MM.1S (cell line): ENCODE measurements at regions not wholly inside any gene's neighbourhood (a gene's known extent, or its start where the extent isn't known, plus 50 kb on each side); places are given as distances from the start of the nearest gene placed in this dataset.
"Not testable (repeated sequence)": the region's sequence is repeated elsewhere in the genome, so short reads cannot be mapped to it uniquely, and the experiment has no call there.

Source experiments
- DNase-seq: peaks from one replicate; pipeline ENCODE4 v3.0.0-alpha.2; 2015
- H2AFZ ChIP-seq: fragments of 300-600 bp; sonication (generic); 2 replicates; pipeline ENCODE4 v1.6.0; 2016; ENCODE audit warnings: antibody characterized with exemption, low read length
- H3F3A ChIP-seq: fragments of 300-600 bp; sonication (generic); 2 replicates; pipeline ENCODE4 v1.6.1; 2016; ENCODE audit warnings: mild to moderate bottlenecking, antibody characterized with exemption, low read length, moderate library complexity, mixed read lengths; ENCODE audit not compliant: insufficient read depth
- H3K27ac ChIP-seq: fragments of 300-600 bp; sonication (generic); 2 replicates; pipeline ENCODE4 v1.5.1; 2016; ENCODE audit warnings: mild to moderate bottlenecking, low read length
- H3K27me3 ChIP-seq: fragments of 300-600 bp; sonication (generic); replicated peaks from 2 replicates; pipeline ENCODE4 v1.6.0; 2016; ENCODE audit warnings: low read length; ENCODE audit not compliant: insufficient read depth
- H3K36me3 ChIP-seq: fragments of 300-600 bp; sonication (generic); replicated peaks from 2 replicates; pipeline ENCODE4 v1.6.1; 2016; ENCODE audit warnings: mild to moderate bottlenecking, low read length, mixed read lengths; ENCODE audit not compliant: insufficient read depth
- H3K4me1 ChIP-seq: fragments of 300-600 bp; sonication (generic); 2 replicates; pipeline ENCODE4 v1.6.1; 2016; ENCODE audit warnings: low read length, mixed read lengths
- H3K4me2 ChIP-seq: fragments of 300-600 bp; sonication (generic); 2 replicates; pipeline ENCODE4 v1.6.0; 2016; ENCODE audit warnings: low read depth, low read length
- H3K4me3 ChIP-seq: fragments of 300-600 bp; sonication (generic); 2 replicates; pipeline ENCODE4 v1.5.1; 2016; ENCODE audit warnings: low read length, mixed read lengths
- H3K79me2 ChIP-seq: fragments of 300-600 bp; sonication (generic); 2 replicates; pipeline ENCODE4 v1.6.1; 2016; ENCODE audit warnings: mixed run types, low read length, mixed read lengths
- H3K9ac ChIP-seq: fragments of 300-600 bp; sonication (generic); 2 replicates; pipeline ENCODE4 v1.6.1; 2016; ENCODE audit warnings: low read length, mixed read lengths
- H3K9me2 ChIP-seq: fragments of 300-600 bp; sonication (generic); replicated peaks from 2 replicates; pipeline ENCODE4 v1.6.1; 2016; ENCODE audit warnings: mild to moderate bottlenecking, low read length, mixed read lengths; ENCODE audit not compliant: insufficient read depth
- H3K9me3 ChIP-seq: fragments of 300-600 bp; sonication (generic); replicated peaks from 2 replicates; pipeline ENCODE4 v1.6.1; 2016; ENCODE audit warnings: mild to moderate bottlenecking, low read length, mixed read lengths; ENCODE audit not compliant: insufficient read depth
- H4K20me1 ChIP-seq: fragments of 300-600 bp; sonication (generic); 2 replicates; pipeline ENCODE4 v1.6.1; 2016; ENCODE audit warnings: mild to moderate bottlenecking, low read length, moderate library complexity, mixed read lengths; ENCODE audit not compliant: insufficient read depth
- CTCF ChIP-seq: fragments of 300-600 bp; sonication (generic); IDR thresholded peaks from 2 replicates; pipeline ENCODE4 v1.5.1; 2016; ENCODE audit warnings: antibody characterized with exemption, low read length, mixed read lengths
- EZH2 ChIP-seq: fragments of 300-600 bp; sonication (generic); optimal IDR thresholded peaks from 2 replicates; pipeline ENCODE3; 2017; ENCODE audit warnings: low read depth, mild to moderate bottlenecking, antibody characterized with exemption, low read length, mixed read lengths
- EZH2phosphoT487 ChIP-seq: fragments of 300-600 bp; sonication (generic); IDR thresholded peaks from 2 replicates; pipeline ENCODE4 v1.6.1; 2018; ENCODE audit warnings: antibody characterized with exemption, low read length

DNA sequence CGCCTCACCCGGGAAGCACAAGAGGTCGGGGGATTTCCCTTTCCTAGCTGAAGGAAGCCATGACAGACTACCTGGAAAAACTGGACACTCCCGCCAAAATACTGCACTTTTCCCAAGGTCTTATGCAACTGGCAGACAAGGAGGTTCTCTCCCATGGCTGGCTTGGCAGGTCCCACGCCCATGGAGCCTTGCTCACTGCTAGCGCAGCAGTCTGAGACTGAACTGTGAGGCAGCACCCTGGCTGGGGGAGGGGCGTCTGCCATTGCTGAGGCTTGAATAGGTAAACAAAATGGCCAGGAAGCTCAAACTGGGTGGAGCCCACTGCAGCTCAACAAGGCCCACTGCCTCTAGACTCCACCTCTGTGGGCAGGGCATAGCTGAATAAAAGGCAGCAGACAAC is 92.1 kb downstream of the C4BPA start:
- H3K9me2 ChIP-seq, H3K9me3 ChIP-seq, DNase-seq, H3K4me1 ChIP-seq, H3F3A ChIP-seq, H4K20me1 ChIP-seq, H3K9ac ChIP-seq, H3K27me3 ChIP-seq, H3K4me2 ChIP-seq, H3K27ac ChIP-seq, H3K36me3 ChIP-seq, H3K79me2 ChIP-seq, H3K4me3 ChIP-seq, H2AFZ ChIP-seq: not testable (repeated sequence)

- H3K4me2 ChIP-seq, H4K20me1 ChIP-seq, H3K27ac ChIP-seq, H3K9me3 ChIP-seq, H3K9me2 ChIP-seq, H3K27me3 ChIP-seq, H3K36me3 ChIP-seq, H3K79me2 ChIP-seq, H3K9ac ChIP-seq, H3K4me3 ChIP-seq, H3F3A ChIP-seq, H3K4me1 ChIP-seq, H2AFZ ChIP-seq, DNase-seq: not testable (repeated sequence)
Observed at GRCh38 chr1:207201534-207201933, 97.5 kb downstream of the C4BPA start.

DNA sequence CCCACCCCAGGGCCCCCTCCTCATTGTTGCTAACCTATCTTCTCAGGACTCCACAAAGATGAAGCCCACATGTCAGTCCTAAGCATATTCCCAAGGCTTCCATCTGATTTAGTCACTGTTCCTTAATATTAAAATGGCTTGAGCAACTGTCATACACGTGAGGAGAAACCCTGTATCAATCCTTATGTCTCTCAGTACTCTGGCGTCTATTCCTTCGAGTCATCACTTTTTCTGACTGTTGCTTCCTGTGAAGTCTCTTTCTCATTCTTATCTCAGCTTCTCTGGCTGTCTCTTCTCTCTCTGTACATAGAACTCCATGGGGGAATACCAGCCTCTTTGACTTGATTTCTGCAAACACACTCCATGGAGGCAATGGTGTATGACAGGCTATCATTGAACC is 98.4 kb downstream of the C4BPA start:
- no peak for DNase-seq
- H3K36me3 ChIP-seq: no peaks in the 10 kb centered on the region
- no peak overlapping the region for H3K4me2 ChIP-seq
- no peaks in the 10 kb centered on the region for H3K9me2 ChIP-seq
- no peak overlapping the region for H3K4me3 ChIP-seq
- no peak overlapping the region for H3K27ac ChIP-seq
- no peak overlapping the region for H3K9ac ChIP-seq
- H3K27me3 ChIP-seq: no peaks in the 10 kb centered on the region
- H3F3A ChIP-seq: no peaks in the 10 kb centered on the region
- H4K20me1 ChIP-seq: no peaks in the 10 kb centered on the region
- H3K4me1 ChIP-seq: no peaks in the 10 kb centered on the region
- H2AFZ ChIP-seq: no peak overlapping the region
- H3K79me2 ChIP-seq: no peaks in the 10 kb centered on the region
- TF ChIP-seq EZH2: no peak
- no peak for TF ChIP-seq EZH2phosphoT487
- TF ChIP-seq CTCF: no peak
- H3K9me3 ChIP-seq: no peaks in the 10 kb centered on the region

DNA sequence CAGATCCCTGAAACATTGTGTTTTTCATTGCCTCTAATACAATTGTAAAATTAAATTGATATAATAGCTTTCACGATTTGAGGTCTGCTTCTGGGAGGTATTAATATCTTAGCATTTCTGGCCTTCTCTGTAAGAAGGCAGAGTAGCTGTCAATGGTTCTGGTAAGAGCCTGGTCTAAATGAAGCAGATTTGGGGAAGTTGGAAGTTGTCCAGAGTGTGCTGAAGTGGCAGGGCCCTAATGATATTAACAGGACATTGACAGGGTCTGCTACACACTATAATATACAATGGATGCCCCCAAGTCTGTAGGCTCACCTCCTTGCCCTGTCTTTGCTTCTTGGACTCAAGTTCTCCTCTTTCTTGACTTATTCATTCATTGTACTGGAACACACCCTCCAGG is 99.5 kb downstream of the C4BPA start:
- DNase-seq: no peak
- Histone ChIP-seq H2AFZ (no peak overlapping the region), H3K4me1 (no peaks in the 10 kb centered on the region), H3K27me3 (no peaks in the 10 kb centered on the region), H3F3A (no peaks in the 10 kb centered on the region), H3K4me3 (no peak overlapping the region), H3K9me2 (no peaks in the 10 kb centered on the region), H3K9me3 (no peaks in the 10 kb centered on the region), H3K79me2 (no peaks in the 10 kb centered on the region), H4K20me1 (no peaks in the 10 kb centered on the region), H3K4me2 (no peak overlapping the region), H3K36me3 (no peaks in the 10 kb centered on the region), H3K9ac (no peak overlapping the region), H3K27ac (no peak overlapping the region)
- TF ChIP-seq CTCF (no peak), EZH2phosphoT487 (no peak), EZH2 (no peak)
